Upper lobe of left lung (tissue), 4 donors: ENCODE measurements at regions not wholly inside any gene's neighbourhood (a gene's known extent, or its start where the extent isn't known, plus 50 kb on each side); places are given as distances from the start of the nearest gene placed in this dataset.

ENCODE experiments used
- CTCF ChIP-seq, 6 experiments: fragments of 450-650 bp in 4 of 6; fragments of 200-600 bp in 2 of 6; sonication (generic) in 2 of 6; IDR thresholded peaks; one replicate each; pipeline ENCODE4 v1.5.1; 2016 to 2019; ENCODE audit warnings: antibody characterized with exemption in 6 of 6
- POLR2A ChIP-seq, 4 donors: fragments of 450-650 bp; IDR thresholded peaks; one replicate each; pipeline ENCODE4 v1.5.1; 2016 to 2017; ENCODE audit warnings: antibody characterized with exemption in 4 of 4, mild to moderate bottlenecking in 2 of 4

GRCh38 chr4:115687052-115687755, 573.8 kb upstream of the NDST4 start:
- TF ChIP-seq CTCF (IDR thresholded peaks at IDR 0.05): no peak
- TF ChIP-seq POLR2A (IDR thresholded peaks at IDR 0.05): no peak
